ENCODE measurements at regions not wholly inside any gene's neighbourhood (a gene's known extent, or its start where the extent isn't known, plus 50 kb on each side); places are given as distances from the start of the nearest gene placed in this dataset.

DNA sequence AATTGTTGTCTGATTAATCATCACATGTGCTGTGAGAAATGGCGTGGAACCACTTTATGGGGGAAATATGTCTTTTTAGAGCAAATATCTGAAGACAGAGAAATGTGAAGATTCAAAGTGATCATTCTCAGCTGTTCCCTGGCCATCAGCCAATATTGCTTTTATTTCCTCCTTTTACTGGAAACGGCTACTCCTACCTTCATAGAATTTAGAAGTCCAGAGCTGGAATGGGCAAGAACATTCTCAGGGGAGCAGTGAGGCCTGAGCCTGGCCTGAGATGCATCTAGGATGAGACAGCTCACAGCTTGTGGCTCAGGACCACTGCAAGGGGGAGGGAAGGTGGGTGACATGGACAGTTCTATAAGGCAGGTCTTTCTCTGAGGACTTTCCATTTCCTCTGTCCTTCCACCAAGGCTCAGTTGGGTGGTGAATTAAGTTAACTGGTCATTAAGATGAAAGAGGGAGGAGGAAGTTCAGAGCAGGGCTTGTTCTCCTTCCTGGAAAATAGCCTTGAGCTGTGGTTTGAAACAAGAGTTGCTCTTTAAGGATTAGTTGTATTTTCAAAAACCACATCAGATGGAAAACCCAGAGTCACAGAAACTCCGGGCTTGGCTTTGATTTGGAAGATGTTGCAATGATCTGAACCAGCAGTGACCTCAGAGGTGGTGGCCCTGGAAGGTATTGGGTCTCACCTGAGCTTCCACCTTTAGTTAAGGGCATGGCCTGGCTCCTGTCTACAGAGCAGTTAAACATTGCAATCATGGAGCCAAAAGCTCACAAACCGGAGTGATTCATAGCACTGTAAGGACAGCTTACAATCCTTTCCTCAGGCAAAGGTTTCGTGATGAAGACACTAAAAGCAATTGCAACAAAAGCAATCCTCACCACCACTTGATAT lies 144.3 kb downstream of the VAPA start:
- H3K4me1 ChIP-seq (ENCODE audit: control insufficient read depth, insufficient read depth, low read length): peaks cover 8% of the 10 kb centered on the region
- no peak for DNase-seq
- no peak overlapping the region for H3K4me3 ChIP-seq (ENCODE audit: low read length)
- no CpG with 5 or more reads among the region's 5 CpGs for WGBS (ENCODE audit: insufficient coverage, low lambda C conversion rate)
- no peaks in the 10 kb centered on the region for H3K9me3 ChIP-seq (ENCODE audit: control insufficient read depth, low read depth, low read length)
- no peaks in the 10 kb centered on the region for H3K27me3 ChIP-seq (ENCODE audit: control insufficient read depth, insufficient read depth, low read length)
- no peak overlapping the region for H3K27ac ChIP-seq (ENCODE audit: low read length)
- H3K36me3 ChIP-seq (ENCODE audit: control insufficient read depth, insufficient read depth, low read length): no peaks in the 10 kb centered on the region

DNA sequence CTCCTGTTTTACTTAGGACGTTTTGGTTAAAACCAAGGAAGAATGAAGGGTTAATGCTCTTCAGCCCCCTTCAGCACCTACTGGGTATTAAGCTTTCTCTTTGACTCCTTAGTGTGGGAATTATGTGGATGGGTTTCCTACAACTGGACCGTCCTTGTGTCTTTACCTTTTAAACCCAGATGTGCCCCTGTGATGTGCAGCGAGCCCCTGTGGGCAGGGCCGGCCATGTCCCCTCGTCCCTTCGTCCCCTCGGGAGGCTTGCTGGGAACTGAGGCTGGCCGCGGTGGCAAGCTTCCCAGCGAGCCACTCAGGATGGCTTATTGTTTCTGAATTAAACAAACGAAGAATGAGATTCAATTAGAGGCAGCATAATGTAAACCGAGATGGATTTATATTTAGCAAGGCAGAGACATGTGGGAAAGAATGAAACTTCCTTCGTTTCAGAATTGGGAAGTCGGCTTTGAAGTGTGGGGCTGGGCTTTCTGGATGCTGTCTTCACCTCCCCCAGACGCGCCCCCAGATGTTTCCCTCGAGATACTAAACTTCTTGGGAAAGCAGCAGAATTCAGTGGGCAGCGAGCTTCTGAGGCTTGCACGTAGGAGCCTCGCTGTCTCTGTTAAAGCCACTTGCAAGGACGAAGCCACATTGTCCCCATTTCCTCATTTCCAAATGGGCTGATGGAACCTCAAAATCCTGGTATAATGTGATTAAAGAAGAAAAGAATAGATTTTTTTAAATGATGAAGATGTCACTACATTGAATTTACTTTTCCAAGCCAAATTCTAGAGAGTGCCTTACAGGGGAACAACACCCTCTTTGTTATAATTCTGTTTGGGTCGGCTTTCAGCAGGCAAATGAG lies 146.0 kb downstream of the VAPA start:
- no peaks in the 10 kb centered on the region for H3K9me3 ChIP-seq (ENCODE audit: control insufficient read depth, low read depth, low read length)
- peaks cover 8% of the 10 kb centered on the region for H3K4me1 ChIP-seq (ENCODE audit: control insufficient read depth, insufficient read depth, low read length)
- WGBS (ENCODE audit: insufficient coverage, low lambda C conversion rate): 76% methylated on average over 6 of the region's 22 CpGs
- no peak for DNase-seq
- H3K4me3 ChIP-seq (ENCODE audit: low read length): no peak overlapping the region
- no peaks in the 10 kb centered on the region for H3K27me3 ChIP-seq (ENCODE audit: control insufficient read depth, insufficient read depth, low read length)
- no peaks in the 10 kb centered on the region for H3K36me3 ChIP-seq (ENCODE audit: control insufficient read depth, insufficient read depth, low read length)
- H3K27ac ChIP-seq (ENCODE audit: low read length): no peak overlapping the region

- Histone ChIP-seq H3K4me1 (ENCODE audit: control insufficient read depth, insufficient read depth, low read length) (peaks cover 8% of the 10 kb centered on the region), H3K9me3 (ENCODE audit: control insufficient read depth, low read depth, low read length) (no peaks in the 10 kb centered on the region), H3K4me3 (ENCODE audit: low read length) (no peak overlapping the region), H3K36me3 (ENCODE audit: control insufficient read depth, insufficient read depth, low read length) (no peaks in the 10 kb centered on the region), H3K27me3 (ENCODE audit: control insufficient read depth, insufficient read depth, low read length) (no peaks in the 10 kb centered on the region), H3K27ac (ENCODE audit: low read length) (no peak overlapping the region)
- WGBS (ENCODE audit: insufficient coverage, low lambda C conversion rate): no CpG with 5 or more reads among the region's 6 CpGs
- DNase-seq: no peak
These were observed 146.6 kb downstream of the VAPA start for GRCh38 chr18:10060469-10060782.

GRCh38 chr18:10060841-10061240 lies 147.0 kb downstream of the VAPA start:
- Histone ChIP-seq H3K27me3 (ENCODE audit: control insufficient read depth, insufficient read depth, low read length) (no peaks in the 10 kb centered on the region), H3K36me3 (ENCODE audit: control insufficient read depth, insufficient read depth, low read length) (no peaks in the 10 kb centered on the region), H3K9me3 (ENCODE audit: control insufficient read depth, low read depth, low read length) (no peaks in the 10 kb centered on the region), H3K4me3 (ENCODE audit: low read length) (no peak overlapping the region), H3K4me1 (ENCODE audit: control insufficient read depth, insufficient read depth, low read length) (peaks cover 8% of the 10 kb centered on the region), H3K27ac (ENCODE audit: low read length) (no peak overlapping the region)
- no CpG with 5 or more reads among the region's 3 CpGs for WGBS (ENCODE audit: insufficient coverage, low lambda C conversion rate)
- DNase-seq: no peak

DNA sequence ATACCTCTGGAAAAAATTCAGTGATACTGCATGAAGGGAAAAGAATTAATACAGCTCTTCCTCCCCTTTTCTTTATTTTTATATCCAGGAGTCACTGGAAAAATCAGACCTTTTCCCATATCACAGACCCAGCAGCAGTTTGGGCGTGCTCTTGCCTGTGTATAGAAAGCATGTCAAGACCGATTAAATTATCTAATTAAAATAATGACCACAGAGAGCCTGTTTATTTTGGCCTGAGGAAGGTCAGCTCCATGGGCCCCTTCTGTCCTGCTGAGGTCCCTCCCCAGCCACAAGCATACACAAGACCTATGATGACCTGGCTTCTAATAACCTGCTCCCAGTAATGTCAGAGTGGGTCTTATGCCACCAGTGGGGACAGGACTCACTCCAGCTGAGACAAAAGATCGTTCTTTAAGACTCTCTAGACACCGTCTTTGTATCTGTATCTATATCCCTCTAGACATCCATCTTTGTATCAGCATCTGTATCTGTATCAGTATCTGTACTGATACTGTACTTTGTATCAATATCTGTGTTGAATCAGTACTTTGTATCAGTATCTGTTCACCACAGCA lies 147.8 kb downstream of the VAPA start:
- peaks cover 8% of the 10 kb centered on the region for H3K4me1 ChIP-seq (ENCODE audit: control insufficient read depth, insufficient read depth, low read length)
- no peak for DNase-seq
- no peaks in the 10 kb centered on the region for H3K36me3 ChIP-seq (ENCODE audit: control insufficient read depth, insufficient read depth, low read length)
- H3K4me3 ChIP-seq (ENCODE audit: low read length): no peak overlapping the region
- no peak overlapping the region for H3K27ac ChIP-seq (ENCODE audit: low read length)
- H3K27me3 ChIP-seq (ENCODE audit: control insufficient read depth, insufficient read depth, low read length): no peaks in the 10 kb centered on the region
- no peaks in the 10 kb centered on the region for H3K9me3 ChIP-seq (ENCODE audit: control insufficient read depth, low read depth, low read length)
- WGBS (ENCODE audit: insufficient coverage, low lambda C conversion rate): 80% methylated on average over 1 of the region's 4 CpGs

GRCh38 chr18:10062302-10063300 lies 148.8 kb downstream of the VAPA start:
- Histone ChIP-seq H3K36me3 (ENCODE audit: control insufficient read depth, insufficient read depth, low read length) (no peaks in the 10 kb centered on the region), H3K27me3 (ENCODE audit: control insufficient read depth, insufficient read depth, low read length) (no peaks in the 10 kb centered on the region), H3K4me3 (ENCODE audit: low read length) (no peak overlapping the region), H3K4me1 (ENCODE audit: control insufficient read depth, insufficient read depth, low read length) (peaks cover 8% of the 10 kb centered on the region), H3K9me3 (ENCODE audit: control insufficient read depth, low read depth, low read length) (no peaks in the 10 kb centered on the region), H3K27ac (ENCODE audit: low read length) (no peak overlapping the region)
- no peak for DNase-seq
- WGBS (ENCODE audit: insufficient coverage, low lambda C conversion rate): 85% methylated on average over 2 of the region's 8 CpGs

- no peak overlapping the region for H3K4me3 ChIP-seq (ENCODE audit: low read length)
- no peak for DNase-seq
- H3K36me3 ChIP-seq (ENCODE audit: control insufficient read depth, insufficient read depth, low read length): no peaks in the 10 kb centered on the region
- H3K4me1 ChIP-seq (ENCODE audit: control insufficient read depth, insufficient read depth, low read length): peaks cover 3% of the 10 kb centered on the region
- H3K9me3 ChIP-seq (ENCODE audit: control insufficient read depth, low read depth, low read length): no peaks in the 10 kb centered on the region
- WGBS (ENCODE audit: insufficient coverage, low lambda C conversion rate): 83% methylated on average over 1 of the region's 8 CpGs
- H3K27ac ChIP-seq (ENCODE audit: low read length): no peak overlapping the region
- no peaks in the 10 kb centered on the region for H3K27me3 ChIP-seq (ENCODE audit: control insufficient read depth, insufficient read depth, low read length)
These were observed 149.7 kb downstream of the VAPA start for GRCh38 chr18:10063489-10063888.

DNA sequence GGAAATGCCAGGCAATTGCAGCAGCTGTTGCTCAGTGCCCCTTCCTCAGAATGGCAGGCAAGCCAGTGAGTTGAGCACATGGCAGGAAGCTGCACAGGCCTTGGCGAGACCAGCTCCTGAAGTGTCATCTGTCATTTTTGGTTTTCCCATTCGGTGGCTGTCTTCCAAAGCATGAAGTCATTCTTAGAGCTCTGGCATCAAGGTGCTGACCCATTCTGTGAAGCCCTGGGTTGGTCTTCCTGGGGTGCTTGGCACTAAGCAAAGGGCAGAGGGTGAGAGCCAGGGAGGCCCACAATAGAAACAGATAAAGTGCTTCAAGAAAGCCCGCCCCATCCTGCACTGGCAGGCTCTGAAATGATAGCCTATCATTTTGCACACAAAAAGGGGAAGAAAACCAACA lies 150.5 kb downstream of the VAPA start:
- Histone ChIP-seq H3K27ac (ENCODE audit: low read length) (no peak overlapping the region), H3K4me1 (ENCODE audit: control insufficient read depth, insufficient read depth, low read length) (peaks cover 3% of the 10 kb centered on the region), H3K27me3 (ENCODE audit: control insufficient read depth, insufficient read depth, low read length) (no peaks in the 10 kb centered on the region), H3K36me3 (ENCODE audit: control insufficient read depth, insufficient read depth, low read length) (no peaks in the 10 kb centered on the region), H3K4me3 (ENCODE audit: low read length) (no peak overlapping the region), H3K9me3 (ENCODE audit: control insufficient read depth, low read depth, low read length) (no peaks in the 10 kb centered on the region)
- no peak for DNase-seq
- no CpG with 5 or more reads among the region's 3 CpGs for WGBS (ENCODE audit: insufficient coverage, low lambda C conversion rate)

GRCh38 chr18:10065296-10065695 lies 151.5 kb downstream of the VAPA start:
- Histone ChIP-seq H3K4me3 (ENCODE audit: low read length) (no peak overlapping the region), H3K27me3 (ENCODE audit: control insufficient read depth, insufficient read depth, low read length) (no peaks in the 10 kb centered on the region), H3K27ac (ENCODE audit: low read length) (no peak overlapping the region), H3K9me3 (ENCODE audit: control insufficient read depth, low read depth, low read length) (no peaks in the 10 kb centered on the region), H3K36me3 (ENCODE audit: control insufficient read depth, insufficient read depth, low read length) (no peaks in the 10 kb centered on the region), H3K4me1 (ENCODE audit: control insufficient read depth, insufficient read depth, low read length) (peaks cover 3% of the 10 kb centered on the region)
- no CpG with 5 or more reads among the region's 2 CpGs for WGBS (ENCODE audit: insufficient coverage, low lambda C conversion rate)
- no peak for DNase-seq

Data from large intestine (tissue), 3 donors.